Upper lobe of left lung (tissue), 6 donors: ENCODE measurements at regions not wholly inside any gene's neighbourhood (a gene's known extent, or its start where the extent isn't known, plus 50 kb on each side); places are given as distances from the start of the nearest gene placed in this dataset.

Experiments
- ATAC-seq, 2 donors: fragments of 200-7000 bp; cut with Tn5 transposase; one replicate each; pipeline ENCODE4 v1.9.1; 2022; ENCODE audit warnings: mild to moderate bottlenecking in 2 of 2, moderate library complexity in 2 of 2; ENCODE audit not compliant: low FRiP score in 2 of 2
- DNase-seq, 2 donors: peaks; one replicate each; pipeline ENCODE4 v3.0.0-alpha.2; 2019 to 2020
- H3K27ac ChIP-seq, 4 donors: fragments of 200-600 bp; sonication (generic); one replicate each; pipeline ENCODE4 v1.5.1; 2016 to 2019
- H3K27me3 ChIP-seq, 4 donors: fragments of 200-600 bp; sonication (generic); one replicate each; pipeline ENCODE4 v1.5.1; 2017 to 2019
- H3K36me3 ChIP-seq, 4 donors: fragments of 200-600 bp; sonication (generic); one replicate each; pipeline ENCODE4 v1.5.1; 2016 to 2019
- H3K4me1 ChIP-seq, 4 donors: fragments of 200-600 bp; sonication (generic); one replicate each; pipeline ENCODE4 v1.5.1; 2018 to 2019
- H3K4me3 ChIP-seq, 4 donors: fragments of 200-600 bp; sonication (generic); one replicate each; pipeline ENCODE4 v1.5.1; 2017 to 2019; ENCODE audit warnings: mild to moderate bottlenecking in 2 of 4, moderate library complexity in 1 of 4
- H3K9me3 ChIP-seq, 4 donors: fragments of 200-600 bp; sonication (generic); one replicate each; pipeline ENCODE4 v1.5.1; 2018 to 2019
- EP300 ChIP-seq, 4 donors: sonication (generic); formaldehyde crosslinking; IDR thresholded peaks; one replicate each; pipeline ENCODE4 v1.5.1; 2017; ENCODE audit warnings: antibody characterized with exemption in 4 of 4, control low read depth in 2 of 4
- POLR2A ChIP-seq, 4 donors: fragments of 450-650 bp; IDR thresholded peaks; one replicate each; pipeline ENCODE4 v1.5.1; 2016 to 2017; ENCODE audit warnings: antibody characterized with exemption in 4 of 4, mild to moderate bottlenecking in 2 of 4
- POLR2AphosphoS5 ChIP-seq, 2 donors: sonication (generic); formaldehyde crosslinking; IDR thresholded peaks; one replicate each; pipeline ENCODE4 v1.5.1; 2017; ENCODE audit warnings: antibody characterized with exemption in 2 of 2
- WGBS, 2 donors: methylation state at CpG; one replicate each; pipeline ENCODE4 v1.1.5; 2017 to 2018; 5-methylcytosine and 5-hydroxymethylcytosine counted together
- TF ChIP-seq, protein P1 (sequence below), 6 experiments: fragments of 450-650 bp in 4 of 6; fragments of 200-600 bp in 2 of 6; sonication (generic) in 2 of 6; IDR thresholded peaks; one replicate each; pipeline ENCODE4 v1.5.1; 2016 to 2019; ENCODE audit warnings: antibody characterized with exemption in 6 of 6
- donor health status: DM: no; HTN: no; CAD: no; lungs with moderate emphysema.
- donor health status: DM: no; HTN: yes; CAD: no; lungs with severe emphysema.

DNA sequence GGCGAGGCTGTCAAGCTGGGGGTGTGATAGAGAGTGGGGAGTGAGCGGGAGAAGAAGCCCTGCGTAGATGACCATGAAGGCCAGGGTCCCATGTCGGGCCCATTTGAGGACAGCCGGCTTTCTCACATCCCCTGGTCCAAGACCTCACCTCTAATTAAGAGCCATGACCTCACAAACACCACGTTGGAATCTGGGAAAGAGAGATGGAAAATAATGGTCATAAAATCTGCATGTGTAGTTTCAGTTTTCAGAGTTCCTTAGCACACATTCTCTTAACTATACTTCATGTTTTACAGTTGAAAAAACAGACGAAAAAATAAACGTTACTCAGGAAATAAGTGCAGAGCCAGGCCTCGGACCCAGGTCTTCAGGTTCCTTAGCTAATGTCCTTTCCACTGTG, 244.8 kb upstream of the SIX2 start:
- H3K27me3 ChIP-seq = no peaks in the 10 kb centered on the region
- no peak overlapping the region for H3K27ac ChIP-seq
- no peaks in the 10 kb centered on the region for H3K9me3 ChIP-seq
- WGBS, 2 donors = 81 to 90% methylated on average over 9 of the region's 9 CpGs
- H3K36me3 ChIP-seq = no peaks in the 10 kb centered on the region
- no peak for DNase-seq
- no peak overlapping the region for H3K4me3 ChIP-seq
- peaks cover 0 to 3% (median 2%) of the 10 kb centered on the region in 4 donors for H3K4me1 ChIP-seq
- no peak for ATAC-seq
- no peak for TF ChIP-seq EP300 (IDR thresholded peaks at IDR 0.05)
- TF ChIP-seq POLR2AphosphoS5 (IDR thresholded peaks at IDR 0.05) = no peak

DNA sequence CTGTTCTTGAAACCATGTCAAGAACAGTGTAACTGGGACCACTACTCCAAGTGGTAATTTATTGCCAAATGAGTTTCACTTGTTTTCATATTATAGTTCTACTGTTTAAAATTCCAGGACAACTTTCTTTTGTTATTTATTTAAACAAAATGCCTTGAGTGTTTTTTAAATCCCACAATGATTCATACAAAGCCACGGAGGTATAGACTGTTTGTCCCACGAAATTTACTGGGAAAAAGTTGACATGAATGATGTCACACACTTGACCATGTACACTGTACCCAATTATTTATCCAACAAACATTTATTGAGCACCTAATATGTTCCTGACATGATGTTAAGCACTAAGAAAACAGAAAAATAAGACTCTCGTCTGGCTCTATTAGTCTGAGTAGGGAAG, 243.9 kb upstream of the SIX2 start:
- ATAC-seq (no peak), DNase-seq (no peak)
- no peaks in the 10 kb centered on the region for H3K9me3 ChIP-seq
- H3K4me3 ChIP-seq = no peak overlapping the region
- 69 to 70% methylated on average over 3 of the region's 3 CpGs for WGBS, 2 donors
- no peak overlapping the region for H3K27ac ChIP-seq
- H3K27me3 ChIP-seq = no peaks in the 10 kb centered on the region
- no peaks in the 10 kb centered on the region for H3K36me3 ChIP-seq
- peaks cover 0 to under 1% (median 0%) of the 10 kb centered on the region in 4 donors for H3K4me1 ChIP-seq
- TF ChIP-seq EP300 (IDR thresholded peaks at IDR 0.05) = no peak
- TF ChIP-seq, protein P1, sequence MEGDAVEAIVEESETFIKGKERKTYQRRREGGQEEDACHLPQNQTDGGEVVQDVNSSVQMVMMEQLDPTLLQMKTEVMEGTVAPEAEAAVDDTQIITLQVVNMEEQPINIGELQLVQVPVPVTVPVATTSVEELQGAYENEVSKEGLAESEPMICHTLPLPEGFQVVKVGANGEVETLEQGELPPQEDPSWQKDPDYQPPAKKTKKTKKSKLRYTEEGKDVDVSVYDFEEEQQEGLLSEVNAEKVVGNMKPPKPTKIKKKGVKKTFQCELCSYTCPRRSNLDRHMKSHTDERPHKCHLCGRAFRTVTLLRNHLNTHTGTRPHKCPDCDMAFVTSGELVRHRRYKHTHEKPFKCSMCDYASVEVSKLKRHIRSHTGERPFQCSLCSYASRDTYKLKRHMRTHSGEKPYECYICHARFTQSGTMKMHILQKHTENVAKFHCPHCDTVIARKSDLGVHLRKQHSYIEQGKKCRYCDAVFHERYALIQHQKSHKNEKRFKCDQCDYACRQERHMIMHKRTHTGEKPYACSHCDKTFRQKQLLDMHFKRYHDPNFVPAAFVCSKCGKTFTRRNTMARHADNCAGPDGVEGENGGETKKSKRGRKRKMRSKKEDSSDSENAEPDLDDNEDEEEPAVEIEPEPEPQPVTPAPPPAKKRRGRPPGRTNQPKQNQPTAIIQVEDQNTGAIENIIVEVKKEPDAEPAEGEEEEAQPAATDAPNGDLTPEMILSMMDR (IDR thresholded peaks at IDR 0.05) = no peak
- TF ChIP-seq POLR2AphosphoS5 (IDR thresholded peaks at IDR 0.05) = no peak
- no peak for TF ChIP-seq POLR2A (IDR thresholded peaks at IDR 0.05)

DNA sequence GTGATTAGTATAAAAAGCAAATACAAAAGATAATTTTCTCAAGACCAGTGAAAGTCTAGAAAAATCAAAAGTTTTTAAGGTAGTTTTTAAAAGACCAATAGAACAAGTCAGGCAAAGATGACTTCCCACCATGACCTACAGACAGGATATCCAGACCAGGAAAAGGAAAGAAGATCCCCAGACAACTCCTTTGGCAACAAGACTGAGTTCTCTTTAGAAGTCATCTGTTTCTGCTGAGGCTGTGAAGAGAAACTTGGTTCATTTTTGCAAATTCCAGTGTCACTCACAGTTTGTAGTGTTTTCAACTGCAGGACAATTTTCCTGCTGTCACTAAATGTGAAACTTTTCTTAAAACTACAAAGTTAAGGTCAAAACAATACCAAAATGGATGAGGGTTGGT, 240.9 kb upstream of the SIX2 start:
- H3K36me3 ChIP-seq = no peaks in the 10 kb centered on the region
- no peak overlapping the region for H3K4me3 ChIP-seq
- no peak for DNase-seq
- ATAC-seq = no peak
- no peaks in the 10 kb centered on the region for H3K4me1 ChIP-seq
- H3K9me3 ChIP-seq = no peaks in the 10 kb centered on the region
- TF ChIP-seq POLR2AphosphoS5 (IDR thresholded peaks at IDR 0.05) (no peak), POLR2A (IDR thresholded peaks at IDR 0.05) (no peak)
- TF ChIP-seq, protein P1 (IDR thresholded peaks at IDR 0.05) = no peak
- no peak overlapping the region for H3K27ac ChIP-seq
- H3K27me3 ChIP-seq = no peaks in the 10 kb centered on the region

DNA sequence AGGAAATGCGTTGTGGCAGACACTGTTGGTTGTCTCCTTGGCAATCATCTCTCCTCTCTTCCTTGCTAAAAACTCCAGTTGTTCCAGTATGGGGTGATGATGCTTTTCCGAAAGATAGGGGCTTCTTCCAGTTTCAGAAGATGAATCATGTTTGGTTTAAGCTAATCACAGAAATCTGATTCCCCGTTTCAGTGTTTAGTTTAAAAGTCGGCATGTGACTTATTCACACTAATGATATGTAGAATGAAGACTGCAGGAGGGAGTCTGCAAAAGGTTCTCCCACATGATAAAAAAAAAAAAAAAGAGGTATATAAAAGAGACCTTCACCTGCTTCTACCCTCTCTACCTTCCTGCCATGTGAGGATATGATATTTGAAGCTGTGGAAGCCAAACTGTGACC, 239.0 kb upstream of the SIX2 start:
- ATAC-seq = no peak
- WGBS, 2 donors = 76 to 88% methylated on average over 4 of the region's 4 CpGs

DNA sequence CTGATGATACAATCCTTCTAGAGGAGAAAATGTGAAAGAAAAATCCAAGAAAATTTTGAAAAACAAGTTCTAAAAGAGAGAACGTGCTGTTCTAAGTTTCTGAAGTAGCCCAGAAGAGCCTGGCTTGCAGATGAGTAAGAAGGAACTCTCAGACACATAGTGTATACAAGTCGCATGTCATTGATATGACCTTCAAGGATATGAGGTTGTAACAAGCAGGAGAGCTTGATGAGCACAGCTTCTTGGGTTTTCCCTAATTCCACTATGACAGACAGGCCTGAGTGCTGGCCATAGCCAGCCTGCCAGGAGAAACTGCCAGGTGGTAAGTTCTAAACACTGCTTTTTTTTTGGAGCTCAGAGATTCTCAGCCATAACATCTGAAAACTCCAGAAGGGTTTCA, 235.7 kb upstream of the SIX2 start:
- TF ChIP-seq, protein P1 (IDR thresholded peaks at IDR 0.05) = no peak
- TF ChIP-seq POLR2A (IDR thresholded peaks at IDR 0.05) (no peak), EP300 (IDR thresholded peaks at IDR 0.05) (no peak), POLR2AphosphoS5 (IDR thresholded peaks at IDR 0.05) (no peak)

More for the DNA sequence above, 239.0 kb upstream of the SIX2 start:
- TF ChIP-seq, protein P1 (IDR thresholded peaks at IDR 0.05) = no peak
- TF ChIP-seq EP300 (IDR thresholded peaks at IDR 0.05) (no peak), POLR2A (IDR thresholded peaks at IDR 0.05) (no peak), POLR2AphosphoS5 (IDR thresholded peaks at IDR 0.05) (no peak)
- H3K27ac ChIP-seq = no peak overlapping the region
- no peaks in the 10 kb centered on the region for H3K9me3 ChIP-seq
- no peaks in the 10 kb centered on the region for H3K36me3 ChIP-seq
- no peak for DNase-seq
- H3K4me1 ChIP-seq = no peaks in the 10 kb centered on the region
- H3K4me3 ChIP-seq = no peak overlapping the region
- H3K27me3 ChIP-seq = no peaks in the 10 kb centered on the region

More for the DNA sequence above, 235.7 kb upstream of the SIX2 start:
- no peaks in the 10 kb centered on the region for H3K9me3 ChIP-seq
- WGBS, 2 donors = 64 to 79% methylated on average over 2 of the region's 2 CpGs
- H3K4me3 ChIP-seq = no peak overlapping the region
- no peak overlapping the region for H3K27ac ChIP-seq
- H3K27me3 ChIP-seq = no peaks in the 10 kb centered on the region
- peaks cover 0 to 4% (median 0%) of the 10 kb centered on the region in 4 donors for H3K4me1 ChIP-seq
- DNase-seq = no peak
- no peak for ATAC-seq
- H3K36me3 ChIP-seq = no peaks in the 10 kb centered on the region
